DMS 273 treated with DMSO at 0.1 percent for 48 hours (cell line): ENCODE measurements at regions not wholly inside any gene's neighbourhood (a gene's known extent, or its start where the extent isn't known, plus 50 kb on each side); places are given as distances from the start of the nearest gene placed in this dataset.
"Not testable (repeated sequence)": the region's sequence is repeated elsewhere in the genome, so short reads cannot be mapped to it uniquely, and the experiment has no call there.

Source experiments
- DNase-seq: peaks from one replicate; lab custom pipeline; 2025; lab: John Stamatoyannopoulos, UW

DNA sequence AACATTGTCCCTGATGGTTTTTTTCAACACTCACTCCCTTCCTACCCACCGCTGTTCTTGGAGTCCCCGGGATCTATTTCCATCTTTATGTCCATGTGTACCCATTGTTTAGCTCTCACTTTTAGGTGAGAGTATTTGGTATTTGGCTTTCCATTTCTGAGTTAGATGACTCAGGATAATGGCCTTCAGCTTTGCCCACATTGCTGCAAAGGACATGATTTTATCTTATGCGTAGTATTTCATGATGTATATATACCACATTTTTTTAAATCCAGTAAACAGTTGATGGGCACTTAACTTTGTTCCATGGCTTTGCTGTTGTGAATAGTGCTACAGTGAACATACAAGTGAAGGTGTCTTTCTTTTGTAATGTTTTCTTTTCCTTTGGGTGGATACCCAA, 123.5 kb upstream of the KITLG start:
- DNase-seq, result no peak

DNA sequence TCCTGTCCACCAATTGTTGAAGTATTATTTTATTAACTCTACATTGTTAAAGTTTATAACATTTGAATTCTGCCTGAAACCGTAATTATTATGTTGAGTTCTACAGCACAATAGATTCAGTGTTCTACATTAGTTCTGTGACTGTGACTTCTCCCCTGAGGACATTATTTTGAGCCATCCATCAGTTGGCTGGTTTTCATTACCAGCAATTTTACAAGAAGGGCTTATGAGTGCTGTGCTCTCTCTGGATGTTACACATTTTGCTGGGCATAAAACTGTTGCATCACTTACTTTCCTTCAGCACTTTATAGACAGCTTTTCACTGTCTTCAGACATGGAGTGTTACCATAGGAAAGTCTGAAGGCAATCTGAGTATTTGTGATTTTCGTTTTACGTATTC, 118.2 kb upstream of the KITLG start:
- no peak for DNase-seq

DNA sequence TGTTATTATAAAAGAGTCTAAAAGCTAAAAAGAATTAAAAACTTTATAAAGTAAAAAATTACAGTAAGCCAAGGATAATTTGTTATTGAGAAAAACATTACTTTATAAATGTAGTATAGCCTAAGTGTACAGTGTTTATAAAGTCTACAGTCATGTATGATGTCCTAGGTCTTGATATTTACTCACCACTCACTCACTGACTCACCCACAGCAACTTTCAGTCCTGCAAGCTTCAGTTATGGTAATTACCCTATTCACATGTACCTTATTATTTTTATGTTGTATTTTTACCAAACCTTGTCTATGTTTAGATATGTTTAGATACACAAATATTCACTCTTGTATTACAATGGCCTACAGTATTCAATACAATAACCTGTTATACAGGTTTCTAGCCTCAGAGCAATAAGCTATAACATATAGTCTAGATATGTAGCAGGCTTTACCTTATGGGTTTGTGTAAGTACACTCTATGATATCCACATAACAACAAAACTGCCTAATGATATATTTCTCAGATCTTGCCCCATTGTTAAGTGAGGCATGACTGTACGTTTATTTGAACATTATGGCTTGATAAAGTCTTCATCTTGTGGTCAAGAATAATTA, 113.7 kb upstream of the KITLG start:
- DNase-seq, result no peak

DNA sequence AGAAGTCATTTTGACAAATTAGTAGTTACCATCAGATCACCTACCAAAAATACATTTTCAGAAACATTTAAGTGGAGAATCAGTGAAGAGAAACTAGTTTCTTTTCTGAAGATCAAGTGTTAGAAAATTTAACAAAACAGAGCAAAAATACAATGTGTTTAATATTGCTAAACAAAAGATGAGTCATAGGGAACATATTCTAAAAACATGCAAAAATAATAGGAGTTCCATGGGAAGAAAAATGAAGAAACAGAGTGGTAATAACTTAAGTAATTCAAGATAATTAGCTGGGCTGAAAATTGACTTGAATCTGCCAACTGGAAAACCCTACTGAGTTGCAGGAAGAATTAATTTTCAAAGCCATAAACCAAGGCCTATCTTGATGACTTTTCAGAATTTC, 111.5 kb upstream of the KITLG start:
- no peak for DNase-seq

DNA sequence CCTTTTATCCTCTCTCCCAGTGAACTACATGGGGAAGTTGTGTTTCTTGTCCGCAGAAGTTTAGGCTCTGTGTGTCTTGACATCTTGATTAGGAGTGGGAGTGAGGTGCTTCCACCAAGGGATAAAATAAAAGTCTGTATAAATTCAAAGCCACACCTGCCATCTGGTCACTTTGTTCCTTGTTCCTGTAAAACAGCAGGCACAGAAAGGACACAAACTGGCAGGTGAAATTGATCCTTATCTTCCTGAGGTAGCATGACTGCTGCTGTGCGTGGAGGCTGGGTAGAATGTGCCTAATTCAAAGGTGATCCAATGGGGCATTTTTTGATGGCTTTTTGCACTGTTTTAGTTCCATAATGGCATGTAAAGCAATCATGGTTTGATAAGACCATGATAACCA, 104.3 kb upstream of the KITLG start:
- no peak for DNase-seq

DNA sequence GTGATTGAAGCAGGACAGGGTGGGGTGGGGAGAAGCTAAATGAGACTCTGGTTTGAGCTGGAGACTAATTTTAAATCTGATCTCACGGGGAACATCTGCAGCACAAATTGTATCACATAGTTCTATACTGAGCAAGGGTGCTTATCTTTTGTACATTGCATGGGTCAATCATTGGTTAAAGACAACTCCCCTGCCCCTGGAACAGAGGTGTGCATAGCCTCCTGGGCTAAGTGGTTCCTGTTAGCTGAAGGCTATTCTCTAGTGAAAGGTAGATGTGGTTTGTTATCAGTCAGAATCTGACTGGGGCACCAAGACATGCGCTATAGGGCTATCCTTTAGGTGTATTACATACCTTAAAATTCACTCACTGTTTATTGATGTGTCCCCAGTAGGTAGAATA, 103.9 kb upstream of the KITLG start:
- no peak for DNase-seq

DNA sequence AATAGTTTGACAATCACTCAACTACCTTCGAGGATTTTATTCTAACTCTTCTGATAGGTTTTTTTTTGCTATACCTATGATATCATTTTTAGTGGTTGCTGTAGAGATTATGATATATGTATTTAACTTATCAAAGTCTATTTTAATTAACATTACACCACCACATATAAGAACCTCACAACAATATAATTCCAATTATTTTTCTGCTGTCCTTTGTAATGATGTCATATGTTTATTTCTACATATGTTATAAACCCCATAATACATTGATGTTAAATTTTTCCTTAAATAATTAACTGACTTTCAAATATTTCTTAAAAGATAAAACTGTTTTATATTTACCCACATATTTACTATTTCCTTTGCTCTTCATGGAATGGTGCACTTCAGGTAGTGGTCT, 103.4 kb upstream of the KITLG start:
- DNase-seq, result no peak

DNA sequence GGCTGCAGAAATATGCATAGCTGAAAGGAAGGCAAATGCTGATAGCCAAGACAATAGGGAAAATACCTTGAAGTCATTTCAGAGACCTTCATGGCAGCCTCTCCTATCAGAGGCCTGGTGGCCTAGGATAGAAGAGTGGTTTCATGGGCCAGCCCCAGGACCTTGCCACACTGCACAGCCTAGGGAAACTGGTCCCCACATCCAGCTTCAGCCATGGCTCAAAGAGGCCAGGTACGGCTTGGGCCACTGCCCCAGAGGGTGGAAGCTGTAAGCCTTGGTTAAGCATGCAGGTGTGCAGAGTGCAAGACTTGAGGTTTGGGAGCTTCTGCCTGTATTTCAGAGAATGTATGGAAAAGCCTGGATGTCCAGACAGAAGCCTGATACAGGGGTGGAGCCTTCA, 101.0 kb upstream of the KITLG start:
- no peak for DNase-seq

DNA sequence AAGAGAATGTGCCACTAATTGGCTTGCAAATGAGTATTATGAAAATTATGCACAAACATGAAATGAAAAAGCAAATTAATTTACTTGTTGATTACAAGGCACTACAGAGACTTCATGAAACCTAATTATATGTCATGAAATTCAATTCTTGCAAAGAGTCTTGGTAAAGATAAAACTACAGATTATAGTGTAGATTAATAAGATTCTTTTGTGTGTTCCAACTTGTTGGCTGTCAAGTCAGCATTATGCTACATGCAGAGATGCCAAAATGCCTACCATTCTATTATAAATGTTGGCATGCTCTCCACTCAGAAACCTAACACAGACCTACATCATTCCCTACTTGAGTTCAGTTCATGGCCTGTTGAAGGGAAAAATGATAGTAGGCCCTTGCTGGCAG, 97.2 kb upstream of the KITLG start:
- no peak for DNase-seq

DNA sequence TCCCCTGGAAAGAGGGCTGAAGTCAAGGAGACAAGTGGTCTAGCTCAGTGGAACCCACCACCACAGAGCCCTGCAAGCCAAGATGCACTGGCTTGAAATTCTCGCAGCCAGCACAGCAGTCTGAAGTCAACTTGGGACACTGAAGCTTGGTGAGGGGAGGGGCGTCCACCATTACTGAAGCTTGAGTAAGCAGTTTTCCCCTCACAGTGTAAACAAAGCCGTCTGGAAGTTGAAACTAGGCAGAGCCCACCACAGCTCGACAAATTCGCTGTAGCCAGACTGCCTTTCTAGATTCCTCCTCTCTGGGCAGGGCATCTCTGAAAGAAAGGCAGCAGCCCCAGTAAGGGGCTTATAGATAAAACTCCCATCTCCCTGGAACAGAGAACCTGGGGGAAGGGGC, 87.3 kb upstream of the KITLG start:
- DNase-seq, result not testable (repeated sequence)

DNA sequence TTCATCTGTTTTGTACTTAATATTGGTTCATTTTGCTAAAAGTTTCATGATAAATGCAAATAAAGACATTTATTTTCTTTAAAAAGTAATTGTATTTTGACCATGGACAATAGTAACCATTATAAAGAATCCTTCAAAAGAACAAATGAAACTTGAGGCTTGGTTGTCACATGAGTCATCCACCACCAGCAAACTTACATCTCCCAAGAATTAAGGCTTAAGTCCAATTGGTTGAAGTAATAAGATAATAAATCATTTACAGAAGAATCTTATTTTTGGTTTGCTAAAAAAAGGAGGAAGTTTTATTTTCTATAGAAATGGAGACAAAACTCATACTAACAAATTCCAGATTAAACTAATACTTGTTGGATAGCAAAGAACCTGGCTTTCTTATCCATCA, 84.8 kb upstream of the KITLG start:
- no peak for DNase-seq

DNA sequence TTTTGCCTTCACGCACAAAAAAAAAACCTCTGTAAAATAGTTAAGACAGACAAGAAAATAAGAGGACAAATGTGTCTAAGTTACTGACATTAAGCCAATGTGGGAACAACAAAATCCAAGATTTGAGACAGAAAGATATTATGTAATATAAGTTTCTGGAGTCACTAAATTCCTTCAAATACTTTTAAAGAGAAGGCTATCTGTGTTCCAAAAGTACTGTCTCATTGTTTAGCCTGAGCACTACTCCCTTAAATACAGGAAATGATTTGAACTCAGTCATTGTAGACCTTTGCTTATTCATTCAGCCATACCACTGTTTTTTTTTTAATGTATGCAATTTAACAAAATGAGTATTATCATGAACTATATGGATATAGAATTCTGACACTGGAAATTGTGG, 82.7 kb upstream of the KITLG start:
- no peak for DNase-seq

DNA sequence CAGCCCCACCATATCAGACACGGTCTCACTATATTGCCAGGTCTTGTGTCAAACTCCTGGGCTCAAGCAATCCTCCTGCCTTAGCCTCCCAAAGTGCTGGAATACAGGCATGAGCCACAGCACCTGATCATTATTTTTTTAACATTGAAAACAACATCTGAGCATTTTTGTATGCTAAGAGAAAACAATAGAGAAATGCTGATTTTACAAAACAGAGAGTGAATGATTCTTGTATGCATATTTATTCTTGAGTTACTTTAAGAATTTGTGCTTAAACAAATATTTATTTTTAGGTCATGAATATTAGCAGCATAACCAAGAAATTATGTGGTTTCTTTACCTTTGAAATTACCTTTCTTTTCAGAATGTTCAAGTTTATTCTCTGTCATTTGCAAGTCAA, 81.8 kb upstream of the KITLG start:
- DNase-seq, result no peak

DNA sequence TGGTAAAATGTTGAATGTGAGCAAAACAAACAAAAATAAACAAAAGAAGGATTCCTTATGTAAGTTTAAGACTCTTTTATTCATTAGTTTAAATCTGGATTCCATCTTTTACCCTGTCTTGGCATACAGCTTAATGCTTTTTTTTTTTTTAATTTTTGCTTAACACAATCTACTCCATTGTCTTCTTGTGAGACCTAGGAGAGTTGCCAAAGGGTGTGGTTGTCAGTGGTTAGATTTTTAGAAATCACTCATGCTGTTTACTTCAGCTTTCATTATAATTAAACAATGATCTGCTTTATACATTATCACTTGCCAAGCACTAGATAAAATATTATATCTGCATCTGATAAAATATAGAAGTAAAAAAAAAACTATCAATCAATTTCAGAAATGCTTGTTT, 77.7 kb upstream of the KITLG start:
- no peak for DNase-seq

DNA sequence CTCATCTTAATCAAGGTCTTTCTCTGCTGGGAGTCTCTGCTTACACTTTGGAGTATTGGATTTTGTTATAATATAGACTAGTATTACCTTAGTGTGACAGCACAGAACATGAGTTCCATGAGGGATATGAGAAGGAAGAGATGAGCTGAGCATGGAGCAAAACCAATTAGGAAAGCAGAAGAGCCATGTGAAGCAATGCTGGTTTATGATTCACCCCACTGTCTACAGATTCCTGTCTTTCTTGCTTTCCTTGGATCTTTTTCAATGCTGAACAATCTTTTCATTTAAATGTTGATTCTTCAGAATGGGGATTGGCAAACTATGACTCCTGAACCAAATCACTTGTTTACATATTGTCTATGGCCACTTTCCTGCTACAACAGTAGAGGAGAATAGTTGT, 70.4 kb upstream of the KITLG start:
- no peak for DNase-seq

DNA sequence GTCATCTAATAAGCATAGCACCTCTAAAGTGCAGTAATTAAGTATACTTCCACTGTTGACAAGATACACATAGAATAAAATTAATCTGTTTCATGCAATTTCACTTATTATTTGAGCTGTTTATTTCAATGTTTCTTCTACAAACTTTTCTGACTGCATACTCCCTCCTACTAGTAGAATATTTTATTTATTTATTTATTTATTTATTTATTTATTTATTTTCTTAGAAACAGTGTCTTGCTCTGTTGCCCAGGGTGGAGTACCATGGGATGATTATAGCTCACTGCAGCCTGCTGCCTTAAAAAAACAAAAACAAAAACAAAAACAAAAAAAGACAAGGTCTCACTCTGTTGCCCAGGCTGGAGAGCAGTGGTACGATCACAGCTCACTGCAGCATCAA, 68.4 kb upstream of the KITLG start:
- DNase-seq, result no peak

DNA sequence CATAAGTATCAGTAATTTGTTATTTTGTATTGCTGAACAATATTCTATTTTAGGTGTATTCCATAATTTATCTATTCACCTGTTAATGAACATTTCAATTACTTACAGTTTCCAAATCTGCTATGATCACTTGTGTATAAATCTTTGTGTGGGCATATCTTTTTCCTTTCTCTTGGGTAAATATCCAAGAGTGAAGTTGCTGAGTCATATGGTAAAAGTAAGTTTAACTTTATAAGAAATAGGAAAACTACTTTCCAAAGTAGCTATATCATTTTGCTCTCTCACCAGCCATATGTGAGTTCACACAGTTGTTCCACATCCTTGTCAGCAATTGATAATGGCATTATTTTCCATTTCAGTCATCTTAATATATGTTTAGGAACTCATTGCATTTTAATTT, 66.6 kb upstream of the KITLG start:
- DNase-seq, result no peak

DNA sequence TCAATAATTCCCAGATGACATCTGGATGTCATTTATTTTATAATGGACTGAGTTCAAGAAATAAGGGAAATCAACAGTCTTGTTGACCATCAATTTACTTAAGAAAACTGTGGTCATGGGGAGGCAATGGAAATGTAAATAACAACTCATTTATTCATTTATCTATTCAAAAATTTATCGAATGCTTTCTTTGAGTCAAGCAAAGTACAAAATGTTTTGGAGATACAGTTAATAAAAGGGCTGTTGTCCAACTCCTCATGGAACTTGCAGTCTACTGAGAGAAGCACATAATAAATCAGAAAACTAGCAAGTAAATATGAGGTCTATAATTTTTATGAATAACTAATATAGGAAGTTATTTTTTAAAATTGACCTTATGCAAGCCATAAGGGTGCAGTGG, 65.5 kb upstream of the KITLG start:
- DNase-seq, result no peak

DNA sequence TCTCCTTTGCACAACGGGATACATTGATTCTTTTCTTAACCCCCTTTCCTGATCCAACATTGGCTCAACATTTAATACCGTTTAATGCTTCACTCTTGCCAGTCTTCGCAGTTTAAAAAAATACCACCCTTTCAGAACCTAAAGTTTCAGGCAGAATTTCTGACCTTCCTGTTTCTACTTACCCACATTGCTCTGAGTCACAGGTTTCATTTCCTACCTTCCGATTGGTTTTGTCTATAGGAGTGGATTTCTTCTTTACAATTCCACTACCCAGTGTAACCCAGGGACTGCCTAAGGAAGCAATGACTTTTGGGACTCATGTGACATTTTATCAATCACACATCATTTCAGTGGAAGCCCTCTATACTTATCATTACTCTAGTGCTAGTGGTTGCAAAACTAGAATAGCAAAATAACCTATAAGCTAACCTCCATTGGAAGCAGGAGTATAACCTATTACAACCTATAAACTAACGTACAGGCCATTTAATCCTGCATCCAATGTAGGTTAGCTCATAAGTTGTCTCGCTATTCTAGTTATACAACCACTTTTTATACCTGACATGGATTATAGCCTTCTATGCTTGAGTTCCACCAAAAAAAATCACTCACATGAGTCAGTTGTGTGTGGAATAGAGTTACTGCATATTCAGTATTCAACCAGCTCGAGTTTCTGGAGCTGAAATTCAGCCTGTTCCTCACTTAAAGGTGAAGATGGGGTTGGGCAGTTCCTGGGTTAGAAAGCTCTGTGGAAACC, 64.9 kb upstream of the KITLG start:
- DNase-seq, result no peak

DNA sequence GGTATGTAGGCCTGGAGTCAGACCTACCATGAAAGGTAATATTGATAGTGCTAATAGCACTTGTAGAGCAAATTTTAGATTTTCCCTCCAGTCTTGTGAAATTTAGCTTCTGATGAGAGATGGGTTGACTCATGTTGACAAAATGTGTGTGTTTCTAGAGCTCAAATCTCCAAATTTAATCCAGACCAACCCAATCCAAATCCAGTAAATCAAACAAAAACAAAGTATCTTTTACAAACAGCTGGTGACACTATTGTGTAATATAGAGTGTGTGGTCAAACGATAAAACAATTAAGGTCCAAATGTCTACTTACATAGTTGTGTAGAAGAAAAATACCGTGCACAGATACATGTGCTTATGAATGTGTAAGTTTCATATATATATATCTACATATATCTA, 63.4 kb upstream of the KITLG start:
- no peak for DNase-seq

DNA sequence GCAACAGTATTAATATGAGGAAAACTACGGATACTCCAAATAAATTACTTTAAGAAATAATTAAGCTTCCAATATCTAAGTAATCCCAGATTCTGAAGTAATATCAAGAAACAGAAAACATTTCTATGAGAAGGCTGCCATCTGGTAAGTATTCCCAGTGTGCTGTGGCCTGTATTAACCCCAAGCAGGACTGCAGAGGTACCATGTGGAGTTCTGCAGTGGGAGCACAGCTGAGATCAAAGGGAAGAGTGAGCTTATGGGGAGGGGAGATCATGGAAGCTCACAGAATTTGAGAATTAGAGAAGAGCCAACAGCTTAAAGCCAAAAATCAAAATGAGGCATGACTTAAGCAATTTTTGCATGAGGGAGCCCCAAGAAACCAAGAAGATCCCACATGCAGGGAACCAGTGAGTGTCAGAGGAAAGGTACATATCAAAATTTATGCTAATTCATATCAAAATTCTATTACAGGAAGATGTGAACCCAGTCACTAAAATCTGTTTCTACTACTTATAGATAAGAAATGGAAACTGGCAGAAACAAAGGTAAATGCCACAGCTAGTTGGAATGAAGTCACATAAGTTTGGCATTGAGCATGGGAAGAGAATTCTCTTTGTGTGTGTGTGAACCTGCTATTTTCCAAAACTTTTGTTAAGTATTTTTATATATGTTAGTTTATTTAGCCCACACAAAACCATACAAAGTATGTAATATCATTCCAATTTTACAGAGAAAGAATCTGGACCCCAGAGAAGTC, 62.6 kb upstream of the KITLG start:
- no peak for DNase-seq

DNA sequence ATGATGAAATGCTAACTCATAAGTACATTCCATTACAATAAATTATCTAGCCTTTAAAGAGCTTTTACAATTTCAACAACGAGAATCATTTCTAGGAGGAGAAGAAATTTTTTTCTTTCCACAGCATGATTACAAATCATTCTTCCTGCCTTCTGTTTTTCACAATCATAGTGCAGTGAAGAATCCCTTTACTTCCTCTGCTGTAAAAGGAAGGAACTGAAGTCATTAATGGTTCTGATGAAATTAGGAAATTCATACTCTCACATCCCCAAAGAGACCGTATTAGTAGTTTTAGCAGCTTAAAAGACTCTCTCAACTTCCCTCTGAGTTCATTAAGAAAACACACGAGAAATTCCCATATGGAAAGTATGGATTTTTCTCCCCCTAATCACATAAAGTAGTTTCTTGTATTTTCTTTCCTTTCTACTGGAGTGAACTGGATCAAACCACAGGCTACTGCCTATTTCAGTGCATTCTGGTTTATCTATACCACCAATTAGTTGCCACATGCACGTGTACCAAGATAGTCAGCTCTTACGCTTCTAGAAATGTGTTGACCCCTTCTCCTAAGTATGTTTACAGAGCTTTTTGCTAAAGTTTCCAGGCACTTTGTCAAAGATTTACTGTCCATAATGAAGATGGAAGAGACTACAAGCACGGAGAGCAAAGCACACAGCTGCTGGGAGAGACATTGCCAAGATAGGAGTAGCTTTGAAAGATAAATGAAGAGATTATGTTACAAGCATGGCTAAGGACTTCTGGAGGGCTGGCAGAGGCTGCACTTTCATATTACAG, 58.9 kb upstream of the KITLG start:
- peak; percentile 75 for DNase-seq

DNA sequence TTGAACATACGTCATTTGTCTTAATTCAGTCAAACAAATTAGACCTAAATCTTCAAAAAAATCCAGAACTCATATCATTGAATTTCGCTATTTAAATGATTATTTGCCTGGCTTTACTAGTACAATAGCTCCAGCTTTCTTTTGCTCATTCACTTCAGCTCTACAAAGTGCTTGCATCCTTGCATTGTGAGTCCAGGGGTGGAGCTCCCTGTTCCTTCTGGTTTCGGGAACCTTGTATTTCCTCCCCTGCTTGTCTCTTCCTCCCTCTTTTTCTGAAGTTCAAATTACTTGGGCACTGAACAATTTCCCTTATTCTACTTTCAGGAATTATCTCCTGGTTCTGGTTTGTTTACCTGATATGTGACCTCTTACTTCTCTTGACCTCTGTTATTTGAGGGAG, 58.1 kb upstream of the KITLG start:
- DNase-seq, result no peak
